ENCODE measurements at regions not wholly inside any gene's neighbourhood (a gene's known extent, or its start where the extent isn't known, plus 50 kb on each side); places are given as distances from the start of the nearest gene placed in this dataset.

- no peak for TF ChIP-seq CTCF (IDR thresholded peaks at IDR 0.05; ENCODE audit: low read depth, low read length)
- H3K4me3 ChIP-seq (ENCODE audit: low read depth, low read length), result no peak overlapping the region
These were observed 293.5 kb downstream of the CENPW start for GRCh38 chr6:126633373-126633772.

- no peak for TF ChIP-seq CTCF (IDR thresholded peaks at IDR 0.05; ENCODE audit: low read depth, low read length)
- H3K4me3 ChIP-seq (ENCODE audit: low read depth, low read length), result no peak overlapping the region
These were observed 300.4 kb downstream of the CENPW start for GRCh38 chr6:126640356-126640755.

DNA sequence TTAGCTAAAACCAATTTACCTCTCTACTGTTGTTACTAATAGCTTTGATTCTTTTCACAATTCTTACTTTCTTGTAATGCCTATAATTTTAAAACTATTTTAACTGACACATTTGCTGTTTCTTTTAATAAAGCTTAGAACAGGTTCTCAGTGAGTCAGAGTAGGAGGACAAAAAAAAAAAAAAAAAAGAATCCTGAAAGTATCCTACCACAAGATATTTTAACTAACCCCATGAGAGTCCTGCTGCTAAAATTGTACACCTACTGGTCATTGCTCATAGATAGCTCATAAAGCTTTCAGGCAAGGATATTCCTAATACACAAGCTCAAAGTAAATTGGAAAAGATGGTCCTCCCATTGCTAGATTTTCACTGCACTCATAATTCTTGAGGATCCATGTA, 301.0 kb downstream of the CENPW start:
- TF ChIP-seq CTCF (IDR thresholded peaks at IDR 0.05; ENCODE audit: low read depth, low read length), result no peak
- H3K4me3 ChIP-seq (ENCODE audit: low read depth, low read length), result no peak overlapping the region

GRCh38 chr6:126641641-126642040, 301.7 kb downstream of the CENPW start:
- no peak overlapping the region for H3K4me3 ChIP-seq (ENCODE audit: low read depth, low read length)
- no peak for TF ChIP-seq CTCF (IDR thresholded peaks at IDR 0.05; ENCODE audit: low read depth, low read length)

DNA sequence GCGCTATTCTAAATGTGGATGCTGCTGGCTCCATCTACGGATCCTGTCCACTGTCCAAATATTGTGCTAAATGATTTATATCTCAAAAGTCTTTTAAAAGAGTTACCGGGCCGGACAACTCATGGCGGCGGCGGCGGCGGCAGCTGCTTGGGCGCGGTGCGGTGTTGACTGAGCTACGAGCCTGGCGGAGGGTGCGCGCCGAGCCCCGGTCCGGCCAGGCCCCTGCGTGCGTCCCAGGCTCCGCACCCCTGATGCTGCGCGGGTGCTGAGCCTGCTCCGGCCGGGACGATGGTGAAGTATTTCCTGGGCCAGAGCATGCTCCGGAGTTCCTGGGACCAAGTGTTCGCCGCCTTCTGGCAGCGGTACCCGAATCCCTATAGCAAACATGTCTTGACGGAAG, 303.4 kb downstream of the CENPW start:
- TF ChIP-seq CTCF (IDR thresholded peaks at IDR 0.05; ENCODE audit: low read depth, low read length), result no peak
- no peak overlapping the region for H3K4me3 ChIP-seq (ENCODE audit: low read depth, low read length)

DNA sequence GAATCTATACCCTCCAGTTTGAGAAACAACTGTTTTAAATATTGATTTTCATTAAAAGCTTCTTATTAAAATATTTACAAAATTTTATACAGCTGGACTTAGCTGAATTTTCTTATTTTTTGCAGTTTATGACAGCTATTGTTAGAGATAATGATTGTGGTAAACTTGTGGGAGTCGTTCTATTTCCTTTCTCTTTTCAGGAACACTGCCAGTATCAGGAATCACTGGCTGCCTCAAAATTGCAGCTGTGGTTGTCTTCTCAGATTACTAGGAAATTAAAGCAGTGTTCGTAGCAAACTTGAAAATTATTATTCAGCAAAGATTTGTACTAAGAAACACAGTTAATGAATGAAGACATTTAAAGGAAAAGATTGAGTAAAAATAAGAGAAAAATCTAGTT, 311.0 kb downstream of the CENPW start:
- no peak for TF ChIP-seq CTCF (IDR thresholded peaks at IDR 0.05; ENCODE audit: low read depth, low read length)
- no peak overlapping the region for H3K4me3 ChIP-seq (ENCODE audit: low read depth, low read length)

GRCh38 chr6:126657561-126658175, 317.8 kb downstream of the CENPW start:
- no peak for TF ChIP-seq CTCF (IDR thresholded peaks at IDR 0.05; ENCODE audit: low read depth, low read length)
- no peak overlapping the region for H3K4me3 ChIP-seq (ENCODE audit: low read depth, low read length)
